ENCODE measurements at regions not wholly inside any gene's neighbourhood (a gene's known extent, or its start where the extent isn't known, plus 50 kb on each side); places are given as distances from the start of the nearest gene placed in this dataset.

DNA sequence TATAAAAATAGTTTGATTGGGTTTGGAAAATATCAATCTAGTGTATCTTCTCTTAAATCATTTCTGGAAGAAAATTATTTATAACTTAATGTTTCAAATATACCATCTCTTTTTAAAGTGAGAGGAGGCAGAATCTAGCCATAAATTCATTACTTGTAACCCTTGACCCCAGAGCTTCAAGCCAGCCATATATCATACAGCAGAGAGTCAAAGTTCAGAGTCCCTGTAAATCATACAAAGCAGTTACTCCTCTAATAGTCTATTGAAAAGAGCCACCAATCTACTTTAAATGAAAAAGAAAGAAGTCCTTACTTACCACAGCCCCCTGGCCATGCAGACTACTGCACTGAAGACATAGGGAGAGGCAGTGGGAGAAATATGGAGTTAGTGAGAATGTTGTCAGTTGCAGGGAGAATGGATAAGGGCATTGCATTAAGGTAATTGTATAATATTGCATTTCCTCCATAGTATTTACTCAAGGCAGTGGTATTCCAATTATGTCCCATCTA, 229.5 kb downstream of the NKX6-1 start:
- ChIA-PET POLR2A (ENCODE audit: unreplicated experiment) (no interaction called here), CTCF (no interaction called here)
- H4K91ac ChIP-seq (ENCODE audit: insufficient read depth, low read depth, low read length): no peak overlapping the region
- H3K36me3 ChIP-seq (ENCODE audit: control insufficient read depth, insufficient read depth, low read length): no peaks in the 10 kb centered on the region
- H3K4me2 ChIP-seq (ENCODE audit: low read depth, low read length): no peak overlapping the region
- H4K8ac ChIP-seq (ENCODE audit: low read depth in 2 of 2, low read length in 2 of 2): no peak overlapping the region
- intact Hi-C loops (cut with micrococcal nuclease): no loop called here
- H3K9me3 ChIP-seq (ENCODE audit: control insufficient read depth, insufficient read depth, low read length): no peaks in the 10 kb centered on the region
- H2AFZ ChIP-seq (replicated peaks; ENCODE audit: low read length, poor library complexity): no peak overlapping the region
- DNase-seq (no peak), ATAC-seq (ENCODE audit: low read depth) (no peak)
- H2BK15ac ChIP-seq (ENCODE audit: low read depth, low read length): no peak overlapping the region
- TF ChIP-seq, protein P1, sequence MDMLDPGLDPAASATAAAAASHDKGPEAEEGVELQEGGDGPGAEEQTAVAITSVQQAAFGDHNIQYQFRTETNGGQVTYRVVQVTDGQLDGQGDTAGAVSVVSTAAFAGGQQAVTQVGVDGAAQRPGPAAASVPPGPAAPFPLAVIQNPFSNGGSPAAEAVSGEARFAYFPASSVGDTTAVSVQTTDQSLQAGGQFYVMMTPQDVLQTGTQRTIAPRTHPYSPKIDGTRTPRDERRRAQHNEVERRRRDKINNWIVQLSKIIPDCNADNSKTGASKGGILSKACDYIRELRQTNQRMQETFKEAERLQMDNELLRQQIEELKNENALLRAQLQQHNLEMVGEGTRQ (IDR thresholded peaks at IDR 0.05; ENCODE audit: low read depth, low read length): no peak
- TF ChIP-seq, protein P2, sequence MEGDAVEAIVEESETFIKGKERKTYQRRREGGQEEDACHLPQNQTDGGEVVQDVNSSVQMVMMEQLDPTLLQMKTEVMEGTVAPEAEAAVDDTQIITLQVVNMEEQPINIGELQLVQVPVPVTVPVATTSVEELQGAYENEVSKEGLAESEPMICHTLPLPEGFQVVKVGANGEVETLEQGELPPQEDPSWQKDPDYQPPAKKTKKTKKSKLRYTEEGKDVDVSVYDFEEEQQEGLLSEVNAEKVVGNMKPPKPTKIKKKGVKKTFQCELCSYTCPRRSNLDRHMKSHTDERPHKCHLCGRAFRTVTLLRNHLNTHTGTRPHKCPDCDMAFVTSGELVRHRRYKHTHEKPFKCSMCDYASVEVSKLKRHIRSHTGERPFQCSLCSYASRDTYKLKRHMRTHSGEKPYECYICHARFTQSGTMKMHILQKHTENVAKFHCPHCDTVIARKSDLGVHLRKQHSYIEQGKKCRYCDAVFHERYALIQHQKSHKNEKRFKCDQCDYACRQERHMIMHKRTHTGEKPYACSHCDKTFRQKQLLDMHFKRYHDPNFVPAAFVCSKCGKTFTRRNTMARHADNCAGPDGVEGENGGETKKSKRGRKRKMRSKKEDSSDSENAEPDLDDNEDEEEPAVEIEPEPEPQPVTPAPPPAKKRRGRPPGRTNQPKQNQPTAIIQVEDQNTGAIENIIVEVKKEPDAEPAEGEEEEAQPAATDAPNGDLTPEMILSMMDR (conservative IDR thresholded peaks at IDR 0.05; ENCODE audit: low read depth, low read length): no peak
- TF ChIP-seq NFE2L2 (IDR thresholded peaks at IDR 0.05; ENCODE audit: low read depth, low read length) (no peak), BHLHE40 (IDR thresholded peaks at IDR 0.05; ENCODE audit: low read depth, low read length) (no peak), POLR2A (IDR thresholded peaks at IDR 0.05; ENCODE audit: low read depth, low read length) (no peak), CHD1 (IDR thresholded peaks at IDR 0.05; ENCODE audit: low read depth, low read length) (no peak), FOS (IDR thresholded peaks at IDR 0.05; ENCODE audit: low read depth, low read length) (no peak), MXI1 (IDR thresholded peaks at IDR 0.05; ENCODE audit: borderline replicate concordance, low read depth, low read length) (no peak), RFX5 (IDR thresholded peaks at IDR 0.05; ENCODE audit: low read depth, low read length) (no peak), SMC3 (IDR thresholded peaks at IDR 0.05; ENCODE audit: low read depth, low read length) (no peak), RAD21 (IDR thresholded peaks at IDR 0.05; ENCODE audit: low read length) (no peak), MAFK (IDR thresholded peaks at IDR 0.05; ENCODE audit: low read depth, low read length) (no peak), CEBPB (IDR thresholded peaks at IDR 0.05; ENCODE audit: low read depth, low read length) (no peak), RCOR1 (IDR thresholded peaks at IDR 0.05; ENCODE audit: insufficient replicate concordance, low read length) (no peak), MAZ (IDR thresholded peaks at IDR 0.05; ENCODE audit: borderline replicate concordance, low read depth, low read length) (no peak)
- TF ChIP-seq, protein P3, sequence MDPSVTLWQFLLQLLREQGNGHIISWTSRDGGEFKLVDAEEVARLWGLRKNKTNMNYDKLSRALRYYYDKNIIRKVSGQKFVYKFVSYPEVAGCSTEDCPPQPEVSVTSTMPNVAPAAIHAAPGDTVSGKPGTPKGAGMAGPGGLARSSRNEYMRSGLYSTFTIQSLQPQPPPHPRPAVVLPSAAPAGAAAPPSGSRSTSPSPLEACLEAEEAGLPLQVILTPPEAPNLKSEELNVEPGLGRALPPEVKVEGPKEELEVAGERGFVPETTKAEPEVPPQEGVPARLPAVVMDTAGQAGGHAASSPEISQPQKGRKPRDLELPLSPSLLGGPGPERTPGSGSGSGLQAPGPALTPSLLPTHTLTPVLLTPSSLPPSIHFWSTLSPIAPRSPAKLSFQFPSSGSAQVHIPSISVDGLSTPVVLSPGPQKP (IDR thresholded peaks at IDR 0.05; ENCODE audit: borderline replicate concordance, low read depth, low read length): no peak
- H3K14ac ChIP-seq (replicated peaks; ENCODE audit: low read depth, low read length): no peak overlapping the region
- no peak overlapping the region for H3K18ac ChIP-seq (ENCODE audit: low read depth, low read length)
- in situ Hi-C loops (cut with MboI; ENCODE audit: low sequenced_read_pairs): loop anchor here (10.0 to 25.0 kb wide), 2 partner anchors 495 to 757 kb away; no protein-coding TSS in a partner anchor
- H3K27ac ChIP-seq (ENCODE audit: insufficient read depth, low read length): no peak overlapping the region
- H4K5ac ChIP-seq (ENCODE audit: low read depth, low read length): no peak overlapping the region
- dilution Hi-C loops (cut with HindIII; ENCODE audit: low sequenced_read_pairs, unreplicated experiment): no loop called here
- H3K4ac ChIP-seq (ENCODE audit: low read depth, low read length): no peak overlapping the region
- H2BK120ac ChIP-seq (ENCODE audit: low read depth, low read length): no peak overlapping the region
- BruUV-seq (replicated peaks): no TSS peak
- H3K27me3 ChIP-seq (ENCODE audit: control insufficient read depth, insufficient read depth, low read length): no peaks in the 10 kb centered on the region
- H2BK20ac ChIP-seq (ENCODE audit: low read depth, low read length): no peak overlapping the region
- no peak overlapping the region for H3K4me3 ChIP-seq (ENCODE audit: insufficient read depth, low read depth, low read length)
- no peak overlapping the region for H3K56ac ChIP-seq (ENCODE audit: extremely low read depth, insufficient read depth, low read length)
- H4K20me1 ChIP-seq (ENCODE audit: insufficient read depth, low read length): no peaks in the 10 kb centered on the region
- H3K9ac ChIP-seq (ENCODE audit: low read depth, low read length): no peak overlapping the region
- H3K9me1 ChIP-seq (ENCODE audit: insufficient read depth, low read length): no peaks in the 10 kb centered on the region
- no peak overlapping the region for H2BK5ac ChIP-seq (ENCODE audit: low read depth, low read length, poor library complexity, severe bottlenecking)
- no peaks in the 10 kb centered on the region for H3K79me1 ChIP-seq (ENCODE audit: low read depth in 1 of 2, low read length in 2 of 2)
- no peak overlapping the region for H2AK5ac ChIP-seq (ENCODE audit: low read depth, low read length)
- H3K4me1 ChIP-seq (ENCODE audit: control insufficient read depth, insufficient read depth, low read length): no peaks in the 10 kb centered on the region
- no peak overlapping the region for H3K23ac ChIP-seq (ENCODE audit: low read depth, low read length)
- H2AK9ac ChIP-seq (replicated peaks; ENCODE audit: low read depth, low read length, poor library complexity): no peak overlapping the region

Data from IMR-90 (cell line).